Endothelial cell of umbilical vein (primary cell): ENCODE measurements at regions not wholly inside any gene's neighbourhood (a gene's known extent, or its start where the extent isn't known, plus 50 kb on each side); places are given as distances from the start of the nearest gene placed in this dataset.

Experiments used
- BruUV-seq: library from RNA; stranded (reverse); fragments of 400-500 nt; replicated peaks from 2 replicates; lab custom pipeline; 2021; lab: Mats Ljungman, UMichigan
- CTCF ChIA-PET: fragments of 300-600, 350-600 bp; sonication (Branson Sonifier 250); formaldehyde crosslinking; loops from one replicate; lab custom pipeline; 2021; ENCODE audit warnings: antibody characterized with exemption, inconsistent platforms; lab: Charles Lee
- POLR2A ChIA-PET: fragments of 300-600, 350-600 bp; sonication (Branson Sonifier 250); formaldehyde crosslinking; loops from one replicate; lab custom pipeline; 2021; ENCODE audit warnings: antibody characterized with exemption, inconsistent platforms; lab: Charles Lee
- DNase-seq: peaks from one replicate; pipeline ENCODE4 v3.0.0-alpha.2; 2011; ENCODE audit warnings: low read depth, low spot score
- FAIRE-seq: peaks from 2 replicates; lab custom pipeline; 2011; peaks lifted over from hg19 to GRCh38; lab: Jason Lieb, UNC
- H2AFZ ChIP-seq: 2 replicates; pipeline ENCODE4 v1.6.0; 2012; ENCODE audit warnings: low read depth, low read length, control low read depth, inconsistent platforms
- H3K27ac ChIP-seq: 2 replicates; pipeline ENCODE4 v1.5.1; 2011; ENCODE audit warnings: low read depth, mild to moderate bottlenecking, control low read depth, low read length, moderate library complexity; ENCODE audit not compliant: insufficient read depth
- H3K27me3 ChIP-seq, 2 experiments: 2 replicates each; pipeline versions ENCODE4 v1.6.0 to v1.6.1; 2011; ENCODE audit warnings: low read length in 2 of 2, mixed read lengths in 1 of 2; ENCODE audit not compliant: control insufficient read depth in 2 of 2, insufficient read depth in 2 of 2
- H3K36me3 ChIP-seq, 2 experiments: 2 replicates in 1 of 2; 3 replicates in 1 of 2; pipeline ENCODE4 v1.5.1; 2011; ENCODE audit warnings: low read length in 2 of 2, mild to moderate bottlenecking in 1 of 2, moderate library complexity in 1 of 2; ENCODE audit not compliant: control insufficient read depth in 2 of 2, insufficient read depth in 2 of 2; ENCODE audit errors: extremely low read depth in 1 of 2
- H3K4me1 ChIP-seq: 3 replicates; pipeline ENCODE4 v1.5.1; 2011; ENCODE audit warnings: mild to moderate bottlenecking, low read length; ENCODE audit not compliant: control insufficient read depth, insufficient read depth; ENCODE audit errors: extremely low read depth
- H3K4me2 ChIP-seq: 2 replicates; pipeline ENCODE4 v1.6.1; 2011; ENCODE audit warnings: low read length, control low read depth, mixed read lengths; ENCODE audit not compliant: insufficient read depth
- H3K4me3 ChIP-seq, 3 experiments: fragments of 200-600 bp in 1 of 3; sonication (generic), shearing (Covaris generic) in 1 of 3; replicated peaks in 1 of 3; 2 replicates each; pipeline ENCODE4 v1.5.1; 2011 to 2016; ENCODE audit warnings: control low read depth in 3 of 3, low read length in 3 of 3, mild to moderate bottlenecking in 2 of 3, inconsistent platforms in 1 of 3, low read depth in 1 of 3, moderate library complexity in 1 of 3; ENCODE audit not compliant: insufficient read depth in 1 of 3
- H3K79me2 ChIP-seq: 2 replicates; pipeline ENCODE4 v1.6.0; 2012; ENCODE audit warnings: low read length, inconsistent platforms; ENCODE audit not compliant: control insufficient read depth, insufficient read depth
- H3K9ac ChIP-seq: replicated peaks from 2 replicates; pipeline ENCODE3; 2011; ENCODE audit warnings: low read length, control low read depth; ENCODE audit not compliant: insufficient read depth; ENCODE audit errors: extremely low read depth
- H3K9me1 ChIP-seq: replicated peaks from 3 replicates; pipeline ENCODE4 v1.6.0; 2011; ENCODE audit warnings: mild to moderate bottlenecking, low read length; ENCODE audit not compliant: control insufficient read depth, insufficient read depth; ENCODE audit errors: extremely low read depth
- H3K9me3 ChIP-seq: replicated peaks from 2 replicates; pipeline ENCODE4 v1.5.1; 2012; ENCODE audit warnings: low read length, inconsistent platforms; ENCODE audit not compliant: control insufficient read depth, insufficient read depth
- H4K20me1 ChIP-seq: replicated peaks from 2 replicates; pipeline ENCODE3; 2011; ENCODE audit warnings: mild to moderate bottlenecking, low read length; ENCODE audit not compliant: control insufficient read depth, insufficient read depth; ENCODE audit errors: extremely low read depth
- EZH2 ChIP-seq: IDR thresholded peaks from 2 replicates; pipeline ENCODE4 v1.6.1; 2012; ENCODE audit warnings: borderline replicate concordance, low read depth, mild to moderate bottlenecking, moderate library complexity, low read length, inconsistent platforms; ENCODE audit not compliant: severe bottlenecking
- FOS ChIP-seq: IDR thresholded peaks from 2 replicates; pipeline ENCODE4 v1.6.1; 2011; ENCODE audit warnings: mild to moderate bottlenecking, low read length, moderate library complexity, borderline replicate concordance; ENCODE audit not compliant: insufficient read depth
- GATA2 ChIP-seq: IDR thresholded peaks from 2 replicates; pipeline ENCODE4 v1.7.0; 2011; ENCODE audit warnings: low read depth, mild to moderate bottlenecking, moderate library complexity, mixed read lengths, low read length; ENCODE audit not compliant: insufficient read length, insufficient read depth
- MYC ChIP-seq: IDR thresholded peaks from one replicate; pipeline ENCODE4 v1.6.1; 2011; ENCODE audit warnings: mild to moderate bottlenecking, low read depth, low read length
- POLR2A ChIP-seq: IDR thresholded peaks from 2 replicates; pipeline ENCODE4 v1.6.1; 2012; ENCODE audit warnings: low read depth, mild to moderate bottlenecking, control low read depth, low read length
- POLR2AphosphoS5 ChIP-seq: IDR thresholded peaks from 2 replicates; pipeline ENCODE4 v1.6.1; 2012; ENCODE audit warnings: low read depth, mild to moderate bottlenecking, control low read depth, low read length, moderate library complexity; ENCODE audit not compliant: insufficient read depth
- dilution Hi-C: fragments of 300-500 bp; cut with MboI; formaldehyde crosslinking; loops from one replicate; pipeline ENCODE4 v1.15.0; 2019; ENCODE audit warnings: low sequenced_read_pairs; ENCODE audit not compliant: extremely low pct_ligation_motif_present
- intact Hi-C: fragments of 100-400 bp; cut with micrococcal nuclease; formaldehyde crosslinking; loops from one replicate; pipeline ENCODE4 v1.10.0; 2022
- TF ChIP-seq, protein P1 (sequence below): IDR thresholded peaks from 2 replicates; pipeline ENCODE4 v1.6.1; 2011; ENCODE audit not compliant: insufficient read depth, insufficient read length
- TF ChIP-seq, protein P2 (sequence below), 2 donors: IDR thresholded peaks; 1 replicate in 1 of 2; 2 replicates in 1 of 2; pipeline ENCODE4 v1.5.1; 2011; ENCODE audit warnings: low read length in 2 of 2, mild to moderate bottlenecking in 2 of 2, moderate library complexity in 2 of 2, control low read depth in 1 of 2, inconsistent platforms in 1 of 2, low read depth in 1 of 2; ENCODE audit not compliant: insufficient read depth in 1 of 2; ENCODE audit errors: extremely low read depth in 1 of 2

DNA sequence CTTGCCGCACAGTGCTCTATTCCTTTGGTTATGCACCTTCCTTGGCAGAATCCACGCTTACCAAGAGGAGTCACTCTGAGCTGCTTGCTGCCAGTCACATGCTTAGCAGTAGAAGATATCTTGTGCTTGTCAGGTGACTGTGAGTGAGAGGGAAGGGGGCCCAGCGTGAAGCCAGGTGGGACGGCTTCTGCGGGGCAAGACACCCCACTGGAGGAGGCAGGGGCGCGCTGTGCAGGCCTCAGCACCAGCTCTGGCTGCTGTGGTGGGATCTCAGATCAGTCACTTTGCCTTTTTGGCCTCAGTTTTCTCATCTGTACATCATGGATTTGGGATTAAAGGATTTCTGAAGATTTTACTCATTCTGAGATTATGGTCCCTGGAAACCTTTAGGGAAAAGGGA lies 63.9 kb upstream of the B3GAT1 start:
- no TSS peak for BruUV-seq
- no peak overlapping the region for H3K4me2 ChIP-seq
- no peak for TF ChIP-seq GATA2
- TF ChIP-seq EZH2 = no peak
- TF ChIP-seq POLR2AphosphoS5 = no peak
- TF ChIP-seq POLR2A = no peak
- TF ChIP-seq FOS = no peak
- TF ChIP-seq, protein P1, sequence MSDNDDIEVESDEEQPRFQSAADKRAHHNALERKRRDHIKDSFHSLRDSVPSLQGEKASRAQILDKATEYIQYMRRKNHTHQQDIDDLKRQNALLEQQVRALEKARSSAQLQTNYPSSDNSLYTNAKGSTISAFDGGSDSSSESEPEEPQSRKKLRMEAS = no peak
- TF ChIP-seq, protein P2, sequence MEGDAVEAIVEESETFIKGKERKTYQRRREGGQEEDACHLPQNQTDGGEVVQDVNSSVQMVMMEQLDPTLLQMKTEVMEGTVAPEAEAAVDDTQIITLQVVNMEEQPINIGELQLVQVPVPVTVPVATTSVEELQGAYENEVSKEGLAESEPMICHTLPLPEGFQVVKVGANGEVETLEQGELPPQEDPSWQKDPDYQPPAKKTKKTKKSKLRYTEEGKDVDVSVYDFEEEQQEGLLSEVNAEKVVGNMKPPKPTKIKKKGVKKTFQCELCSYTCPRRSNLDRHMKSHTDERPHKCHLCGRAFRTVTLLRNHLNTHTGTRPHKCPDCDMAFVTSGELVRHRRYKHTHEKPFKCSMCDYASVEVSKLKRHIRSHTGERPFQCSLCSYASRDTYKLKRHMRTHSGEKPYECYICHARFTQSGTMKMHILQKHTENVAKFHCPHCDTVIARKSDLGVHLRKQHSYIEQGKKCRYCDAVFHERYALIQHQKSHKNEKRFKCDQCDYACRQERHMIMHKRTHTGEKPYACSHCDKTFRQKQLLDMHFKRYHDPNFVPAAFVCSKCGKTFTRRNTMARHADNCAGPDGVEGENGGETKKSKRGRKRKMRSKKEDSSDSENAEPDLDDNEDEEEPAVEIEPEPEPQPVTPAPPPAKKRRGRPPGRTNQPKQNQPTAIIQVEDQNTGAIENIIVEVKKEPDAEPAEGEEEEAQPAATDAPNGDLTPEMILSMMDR (IDR thresholded peaks at IDR 0.05; ENCODE audit: extremely low read depth in 1 of 2, insufficient read depth in 1 of 2, low read depth in 1 of 2, low read length in 2 of 2) = no peak
- no peak for TF ChIP-seq MYC
- no peak overlapping the region for H3K9ac ChIP-seq
- DNase-seq = no peak
- no peaks in the 10 kb centered on the region for H3K4me1 ChIP-seq
- H3K9me3 ChIP-seq = no peaks in the 10 kb centered on the region
- ChIA-PET POLR2A (no interaction called here), CTCF (no interaction called here)
- H3K27me3 ChIP-seq = no peaks in the 10 kb centered on the region
- dilution Hi-C loops (no loop called here), intact Hi-C loops (no loop called here)
- no peak for FAIRE-seq
- no peaks in the 10 kb centered on the region for H3K9me1 ChIP-seq
- H3K79me2 ChIP-seq = no peaks in the 10 kb centered on the region
- H2AFZ ChIP-seq = no peak overlapping the region
- no peaks in the 10 kb centered on the region for H3K36me3 ChIP-seq
- H3K27ac ChIP-seq = no peak overlapping the region
- H4K20me1 ChIP-seq = no peaks in the 10 kb centered on the region
- no peak overlapping the region for H3K4me3 ChIP-seq
